GM12865 (cell line): ENCODE measurements at regions not wholly inside any gene's neighbourhood (a gene's known extent, or its start where the extent isn't known, plus 50 kb on each side); places are given as distances from the start of the nearest gene placed in this dataset.

Experiments used
- DNase-seq: peaks from one replicate; pipeline ENCODE4 v3.0.0; 2010; ENCODE audit warnings: low read depth
- H3K4me3 ChIP-seq: 2 replicates; pipeline ENCODE4 v1.5.1; 2011; ENCODE audit warnings: mild to moderate bottlenecking, low read depth, low read length, control low read depth
- CTCF ChIP-seq: IDR thresholded peaks from 2 replicates; pipeline ENCODE4 v1.5.1; 2011; ENCODE audit warnings: low read length, control low read depth, low read depth, inconsistent platforms; ENCODE audit not compliant: insufficient read depth; ENCODE audit errors: missing control alignments

- DNase-seq, result no peak
- no peak for TF ChIP-seq CTCF
Observed at GRCh38 chr20:19072988-19073387, 139.5 kb upstream of the SLC24A3 start.

GRCh38 chr20:19073584-19074218, 138.7 kb upstream of the SLC24A3 start:
- H3K4me3 ChIP-seq, result no peak overlapping the region
- peak; percentile 35 for DNase-seq

More at GRCh38 chr20:19072988-19073387, 139.5 kb upstream of the SLC24A3 start:
- no peak overlapping the region for H3K4me3 ChIP-seq

GRCh38 chr20:19074356-19074755, 138.1 kb upstream of the SLC24A3 start:
- TF ChIP-seq CTCF, result no peak
- DNase-seq, result no peak

More at GRCh38 chr20:19073584-19074218, 138.7 kb upstream of the SLC24A3 start:
- peak; percentile 43 for TF ChIP-seq CTCF

GRCh38 chr20:19074828-19075516, 137.5 kb upstream of the SLC24A3 start:
- H3K4me3 ChIP-seq, result no peak overlapping the region
- peak; percentile 87 for DNase-seq
- no peak for TF ChIP-seq CTCF

More at GRCh38 chr20:19074356-19074755, 138.1 kb upstream of the SLC24A3 start:
- no peak overlapping the region for H3K4me3 ChIP-seq

GRCh38 chr20:19077370-19078220, 134.8 kb upstream of the SLC24A3 start:
- no peak for TF ChIP-seq CTCF
- DNase-seq, result no peak
- no peak overlapping the region for H3K4me3 ChIP-seq

- no peak overlapping the region for H3K4me3 ChIP-seq
- DNase-seq, result peak; percentile 28
- no peak for TF ChIP-seq CTCF
Observed at GRCh38 chr20:19078448-19079373, 133.7 kb upstream of the SLC24A3 start.
